MG63 (cell line): ENCODE measurements at regions not wholly inside any gene's neighbourhood (a gene's known extent, or its start where the extent isn't known, plus 50 kb on each side); places are given as distances from the start of the nearest gene placed in this dataset.

Experiments
- DNase-seq: peaks from one replicate; pipeline ENCODE4 v3.0.0-alpha.2; 2020
- H3K27me3 ChIP-seq: fragments of 250-450 bp; sonication (Bioruptor Pico); 2 replicates; pipeline ENCODE4 v1.5.1; 2020; ENCODE audit warnings: mild to moderate bottlenecking, moderate library complexity
- H3K36me3 ChIP-seq: fragments of 250-450 bp; sonication (Bioruptor Pico); 2 replicates; pipeline ENCODE4 v1.5.1; 2020; ENCODE audit warnings: mild to moderate bottlenecking, moderate library complexity
- H3K4me3 ChIP-seq: fragments of 250-450 bp; sonication (Bioruptor Pico); 2 replicates; pipeline ENCODE4 v1.5.1; 2020; ENCODE audit warnings: mild to moderate bottlenecking, moderate library complexity
- H3K9me3 ChIP-seq: fragments of 250-450 bp; sonication (Bioruptor Pico); 2 replicates; pipeline ENCODE4 v1.5.1; 2020; ENCODE audit warnings: mild to moderate bottlenecking, moderate library complexity

GRCh38 chr1:30257742-30258380 lies 465.5 kb downstream of the MATN1 start:
- no peaks in the 10 kb centered on the region for H3K27me3 ChIP-seq
- no peaks in the 10 kb centered on the region for H3K36me3 ChIP-seq
- DNase-seq: no peak
- no peaks in the 10 kb centered on the region for H3K9me3 ChIP-seq
- H3K4me3 ChIP-seq: no peak overlapping the region

GRCh38 chr1:30257322-30257721 lies 466.1 kb downstream of the MATN1 start:
- H3K36me3 ChIP-seq: no peaks in the 10 kb centered on the region
- no peaks in the 10 kb centered on the region for H3K9me3 ChIP-seq
- no peaks in the 10 kb centered on the region for H3K27me3 ChIP-seq
- DNase-seq: no peak
- H3K4me3 ChIP-seq: no peak overlapping the region

GRCh38 chr1:30256911-30257310 lies 466.5 kb downstream of the MATN1 start:
- DNase-seq: no peak
- Histone ChIP-seq H3K9me3 (no peaks in the 10 kb centered on the region), H3K27me3 (no peaks in the 10 kb centered on the region), H3K36me3 (no peaks in the 10 kb centered on the region), H3K4me3 (no peak overlapping the region)

- Histone ChIP-seq H3K27me3 (no peaks in the 10 kb centered on the region), H3K4me3 (no peak overlapping the region), H3K36me3 (no peaks in the 10 kb centered on the region), H3K9me3 (no peaks in the 10 kb centered on the region)
- DNase-seq: no peak
Observed at GRCh38 chr1:30255111-30255724, 468.2 kb downstream of the MATN1 start.

- H3K9me3 ChIP-seq: no peaks in the 10 kb centered on the region
- H3K27me3 ChIP-seq: no peaks in the 10 kb centered on the region
- peak; percentile 65 for DNase-seq
- H3K36me3 ChIP-seq: no peaks in the 10 kb centered on the region
- no peak overlapping the region for H3K4me3 ChIP-seq
Observed at GRCh38 chr1:30253807-30254440, 469.5 kb downstream of the MATN1 start.

- Histone ChIP-seq H3K36me3 (no peaks in the 10 kb centered on the region), H3K27me3 (no peaks in the 10 kb centered on the region), H3K4me3 (no peak overlapping the region), H3K9me3 (no peaks in the 10 kb centered on the region)
- DNase-seq: no peak
Observed at GRCh38 chr1:30253361-30253760, 470.0 kb downstream of the MATN1 start.

GRCh38 chr1:30250984-30251850 lies 472.2 kb downstream of the MATN1 start:
- Histone ChIP-seq H3K36me3 (no peaks in the 10 kb centered on the region), H3K9me3 (no peaks in the 10 kb centered on the region)
- no peak for DNase-seq

GRCh38 chr1:30250338-30250983 lies 472.9 kb downstream of the MATN1 start:
- no peak for DNase-seq
- H3K4me3 ChIP-seq: no peak overlapping the region
- H3K36me3 ChIP-seq: no peaks in the 10 kb centered on the region
- no peaks in the 10 kb centered on the region for H3K9me3 ChIP-seq
- H3K27me3 ChIP-seq: no peaks in the 10 kb centered on the region

More at GRCh38 chr1:30250984-30251850, 472.2 kb downstream of the MATN1 start:
- Histone ChIP-seq H3K4me3 (no peak overlapping the region), H3K27me3 (no peaks in the 10 kb centered on the region)

- Histone ChIP-seq H3K9me3 (no peaks in the 10 kb centered on the region), H3K27me3 (no peaks in the 10 kb centered on the region), H3K36me3 (no peaks in the 10 kb centered on the region), H3K4me3 (no peak overlapping the region)
- no peak for DNase-seq
Observed at GRCh38 chr1:30249446-30250337, 473.7 kb downstream of the MATN1 start.

- no peak overlapping the region for H3K4me3 ChIP-seq
- H3K27me3 ChIP-seq: no peaks in the 10 kb centered on the region
- no peak for DNase-seq
- H3K9me3 ChIP-seq: no peaks in the 10 kb centered on the region
- H3K36me3 ChIP-seq: no peaks in the 10 kb centered on the region
Observed at GRCh38 chr1:30248774-30249173, 474.6 kb downstream of the MATN1 start.

- H3K9me3 ChIP-seq: no peaks in the 10 kb centered on the region
- no peak overlapping the region for H3K4me3 ChIP-seq
- DNase-seq: no peak
- H3K27me3 ChIP-seq: no peaks in the 10 kb centered on the region
- H3K36me3 ChIP-seq: no peaks in the 10 kb centered on the region
Observed at GRCh38 chr1:30248373-30248772, 475.0 kb downstream of the MATN1 start.

GRCh38 chr1:30244801-30245200 lies 478.6 kb downstream of the MATN1 start:
- no peaks in the 10 kb centered on the region for H3K9me3 ChIP-seq
- no peaks in the 10 kb centered on the region for H3K27me3 ChIP-seq
- no peaks in the 10 kb centered on the region for H3K36me3 ChIP-seq
- H3K4me3 ChIP-seq: no peak overlapping the region
- no peak for DNase-seq

- no peaks in the 10 kb centered on the region for H3K36me3 ChIP-seq
- DNase-seq: no peak
- no peak overlapping the region for H3K4me3 ChIP-seq
- no peaks in the 10 kb centered on the region for H3K27me3 ChIP-seq
- no peaks in the 10 kb centered on the region for H3K9me3 ChIP-seq
Observed at GRCh38 chr1:30242722-30243457, 480.5 kb downstream of the MATN1 start.

GRCh38 chr1:30242168-30242567 lies 481.2 kb downstream of the MATN1 start:
- no peaks in the 10 kb centered on the region for H3K27me3 ChIP-seq
- DNase-seq: no peak
- no peak overlapping the region for H3K4me3 ChIP-seq
- H3K36me3 ChIP-seq: no peaks in the 10 kb centered on the region
- no peaks in the 10 kb centered on the region for H3K9me3 ChIP-seq

GRCh38 chr1:30241681-30242080 lies 481.7 kb downstream of the MATN1 start:
- Histone ChIP-seq H3K9me3 (no peaks in the 10 kb centered on the region), H3K27me3 (no peaks in the 10 kb centered on the region), H3K4me3 (no peak overlapping the region), H3K36me3 (no peaks in the 10 kb centered on the region)
- no peak for DNase-seq
